NCI-H128 (cell line): ENCODE measurements at regions not wholly inside any gene's neighbourhood (a gene's known extent, or its start where the extent isn't known, plus 50 kb on each side); places are given as distances from the start of the nearest gene placed in this dataset.
"Not testable (repeated sequence)": the region's sequence is repeated elsewhere in the genome, so short reads cannot be mapped to it uniquely, and the experiment has no call there.

ENCODE experiments used
- DNase-seq: peaks from one replicate; lab custom pipeline; 2025; ENCODE audit not compliant: unreplicated experiment; lab: John Stamatoyannopoulos, UW

DNA sequence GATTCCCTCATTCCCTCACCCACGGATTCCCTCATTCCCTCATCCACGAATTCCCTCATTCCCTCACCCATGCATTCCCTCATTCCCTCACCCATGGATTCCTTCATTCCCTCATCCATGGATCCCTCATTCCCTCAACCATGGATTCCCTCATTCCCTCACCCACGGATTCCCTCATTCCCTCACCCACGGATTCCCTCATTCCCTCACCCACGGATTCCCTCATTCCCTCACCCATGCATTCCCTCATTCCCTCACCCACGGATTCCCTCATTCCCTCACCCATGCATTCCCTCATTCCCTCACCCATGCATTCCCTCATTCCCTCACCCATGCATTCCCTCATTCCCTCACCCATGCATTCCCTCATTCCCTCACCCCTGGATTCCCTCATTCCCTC, 238.0 kb downstream of the TTLL2 start:
- not testable (repeated sequence) for DNase-seq

- no peak for DNase-seq
Observed at GRCh38 chr6:167564416-167565250, 239.7 kb downstream of the TTLL2 start.

DNA sequence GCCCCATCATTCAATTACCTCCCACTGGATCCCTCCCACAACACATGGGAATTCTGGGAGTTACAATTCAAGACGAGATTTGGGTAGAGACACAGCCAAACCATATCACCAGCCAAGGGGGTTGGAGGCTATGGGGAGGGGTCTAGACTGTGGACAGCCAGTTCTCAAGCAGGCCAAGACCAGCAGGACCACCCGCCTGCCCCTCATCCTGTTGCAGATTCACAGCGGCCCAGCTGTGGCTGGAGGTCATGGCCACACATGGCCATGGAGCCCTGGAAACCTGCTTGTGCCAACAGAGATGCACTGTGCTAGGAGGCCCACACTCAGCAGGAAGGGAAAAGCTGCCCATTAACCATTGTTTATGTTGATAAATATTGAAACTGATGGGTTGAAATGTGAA, 240.5 kb downstream of the TTLL2 start:
- no peak for DNase-seq

GRCh38 chr6:167565884-167566599, 241.2 kb downstream of the TTLL2 start:
- DNase-seq, result no peak

- DNase-seq, result no peak
Observed at GRCh38 chr6:167566711-167567141, 241.8 kb downstream of the TTLL2 start.

GRCh38 chr6:167567142-167568033, 242.5 kb downstream of the TTLL2 start:
- DNase-seq, result no peak

DNA sequence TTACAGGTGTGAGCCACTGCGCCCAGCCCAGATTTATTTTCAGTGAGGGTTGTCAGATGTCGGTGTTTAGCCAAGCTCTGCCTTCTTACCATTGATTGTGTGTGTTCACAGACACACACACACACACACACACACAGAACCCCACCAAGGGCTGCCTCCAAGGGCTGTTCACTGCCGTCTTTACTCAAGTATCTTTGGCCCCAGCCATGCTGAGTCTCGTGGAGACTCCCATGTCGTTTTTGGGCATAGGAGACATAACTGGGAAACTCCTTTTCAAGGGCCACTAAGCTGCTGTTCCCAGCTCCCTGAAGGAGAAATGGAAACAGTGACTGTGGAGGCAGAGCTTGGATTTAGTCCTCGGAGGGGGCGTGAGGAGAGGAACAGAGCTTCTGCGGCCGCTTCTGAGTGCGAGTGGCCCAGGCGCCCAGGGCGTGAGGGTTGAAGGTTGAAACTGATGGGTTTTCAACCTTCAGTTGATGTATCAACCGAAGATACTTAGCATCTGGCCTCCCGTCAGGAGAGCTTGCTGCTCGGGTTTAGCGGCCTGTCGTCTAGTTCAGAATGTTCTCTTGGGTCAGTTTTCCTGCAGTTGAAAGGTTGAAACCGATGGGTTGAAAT, 243.6 kb downstream of the TTLL2 start:
- no peak for DNase-seq

- DNase-seq, result no peak
Observed at GRCh38 chr6:167569041-167569805, 244.3 kb downstream of the TTLL2 start.

GRCh38 chr6:167569879-167570278, 245.0 kb downstream of the TTLL2 start:
- no peak for DNase-seq

DNA sequence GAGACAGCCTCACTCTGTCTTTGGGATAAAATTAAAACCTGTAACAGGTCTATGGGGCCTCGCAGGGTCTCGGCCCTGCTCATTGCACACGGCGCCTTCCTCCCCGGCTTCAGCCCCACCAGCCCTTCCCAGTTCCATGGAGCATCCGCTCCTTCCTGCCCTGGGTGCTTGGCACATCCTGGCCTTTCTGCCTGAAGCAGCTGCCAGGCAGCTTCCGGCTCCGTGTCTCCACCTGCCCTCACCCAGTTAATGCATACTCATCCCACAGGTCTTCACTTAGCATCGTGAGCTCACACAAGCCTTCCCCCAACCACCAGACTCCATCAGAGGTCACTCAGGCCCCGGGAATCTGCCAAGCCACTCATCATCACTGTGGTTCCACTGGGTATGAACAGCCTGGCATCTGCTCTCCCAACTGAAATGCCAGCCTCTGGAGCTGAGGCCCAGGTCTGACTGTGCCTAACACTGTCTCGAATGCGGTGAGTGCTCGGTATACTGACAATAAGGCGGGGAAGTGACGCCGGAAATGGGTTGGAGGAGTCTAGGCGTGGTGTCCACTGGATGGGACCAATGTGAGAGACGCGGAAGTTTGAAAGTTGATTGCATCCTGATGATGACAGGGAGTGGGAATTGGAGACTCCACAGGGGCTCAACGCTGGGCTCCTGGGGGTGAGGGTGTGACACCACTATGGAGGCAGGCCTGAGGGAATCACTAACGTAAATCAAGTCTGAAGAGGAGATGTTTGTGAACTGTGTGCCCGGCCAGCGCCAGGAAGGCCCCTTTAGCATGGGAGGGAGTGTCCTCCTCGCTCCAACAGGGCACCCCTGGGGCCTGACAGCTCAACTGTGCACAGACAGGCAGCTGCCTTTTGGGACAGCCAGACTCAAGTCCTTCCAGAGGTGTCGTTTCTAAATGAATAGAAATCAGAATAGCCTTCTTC, 245.8 kb downstream of the TTLL2 start:
- DNase-seq, result no peak

DNA sequence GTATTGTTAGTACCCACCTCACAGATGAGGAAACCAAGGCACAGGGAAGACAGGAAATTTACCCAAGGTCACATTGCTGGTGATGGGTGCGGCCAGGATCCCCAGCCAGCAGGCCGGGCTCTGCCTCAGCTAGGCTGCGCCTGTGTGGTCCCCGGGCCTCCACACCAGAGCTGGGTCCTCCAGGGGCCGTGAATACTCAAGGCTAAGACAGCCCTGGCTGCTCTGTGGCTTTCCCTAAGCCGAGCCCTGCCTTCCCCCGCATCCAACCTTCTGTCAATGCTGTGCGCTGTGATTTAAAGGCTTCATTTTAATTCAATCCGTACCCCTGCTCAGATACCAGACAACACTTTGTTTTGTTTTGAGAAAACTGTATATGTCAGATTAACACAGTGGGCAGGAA, 246.7 kb downstream of the TTLL2 start:
- DNase-seq, result no peak

GRCh38 chr6:167572106-167572505, 247.2 kb downstream of the TTLL2 start:
- DNase-seq, result no peak

DNA sequence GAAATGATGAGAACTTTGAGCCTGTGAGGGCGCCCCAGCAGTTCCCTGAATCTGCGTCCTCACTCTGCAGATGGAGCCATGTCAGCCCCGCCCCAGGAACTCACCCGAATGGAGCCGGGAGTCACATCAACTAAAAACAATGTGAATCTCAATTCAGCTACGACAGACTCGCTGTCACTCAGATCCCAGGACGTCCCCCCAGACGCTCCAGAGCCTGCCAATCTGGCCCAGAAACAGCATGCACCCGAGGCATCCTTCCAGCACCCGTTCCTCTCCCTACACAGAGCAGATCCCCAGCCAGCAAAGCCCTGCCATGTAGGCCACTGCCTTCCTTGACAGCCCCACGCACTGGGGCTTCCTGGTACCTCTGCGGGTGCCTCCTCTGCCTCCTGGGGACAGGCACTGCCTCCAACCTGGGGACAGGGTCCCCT, 248.0 kb downstream of the TTLL2 start:
- DNase-seq, result no peak

- no peak for DNase-seq
Observed at GRCh38 chr6:167573461-167574215, 248.8 kb downstream of the TTLL2 start.

- no peak for DNase-seq
Observed at GRCh38 chr6:167574431-167575151, 249.7 kb downstream of the TTLL2 start.

- DNase-seq, result no peak
Observed at GRCh38 chr6:167575158-167575696, 250.3 kb downstream of the TTLL2 start.

GRCh38 chr6:167576050-167576741, 250.5 kb upstream of the AFDN start:
- no peak for DNase-seq
